Suprapubic skin (tissue), 4 donors: ENCODE measurements at regions not wholly inside any gene's neighbourhood (a gene's known extent, or its start where the extent isn't known, plus 50 kb on each side); places are given as distances from the start of the nearest gene placed in this dataset.
A peak's percentile ranks its signal among the peaks of the same experiment; 100 is the strongest.

Source experiments
- DNase-seq, 2 donors: peaks; one replicate each; pipeline ENCODE4 v3.0.0-alpha.2; 2019; ENCODE audit warnings: low spot score in 2 of 2
- H3K27ac ChIP-seq: fragments of 200-600 bp; sonication (generic); one replicate; pipeline ENCODE4 v1.5.1; 2019
- H3K27me3 ChIP-seq: fragments of 200-600 bp; sonication (generic); one replicate; pipeline ENCODE4 v1.5.1; 2019
- H3K36me3 ChIP-seq: fragments of 200-600 bp; sonication (generic); one replicate; pipeline ENCODE4 v1.5.1; 2019
- H3K4me1 ChIP-seq: fragments of 200-600 bp; sonication (generic); one replicate; pipeline ENCODE4 v1.5.1; 2019
- H3K4me3 ChIP-seq: fragments of 200-600 bp; sonication (generic); one replicate; pipeline ENCODE4 v1.5.1; 2019; ENCODE audit warnings: mild to moderate bottlenecking
- H3K9me3 ChIP-seq: fragments of 200-600 bp; sonication (generic); one replicate; pipeline ENCODE4 v1.5.1; 2019
- CTCF ChIP-seq, 2 donors: fragments of 200-600 bp in 1 of 2; fragments of 450-650 bp in 1 of 2; sonication (generic) in 1 of 2; IDR thresholded peaks; one replicate each; pipeline ENCODE4 v1.5.1; 2016 to 2019; ENCODE audit warnings: antibody characterized with exemption in 2 of 2, mild to moderate bottlenecking in 1 of 2, moderate library complexity in 1 of 2
- EP300 ChIP-seq: sonication (generic); formaldehyde crosslinking; IDR thresholded peaks from one replicate; pipeline ENCODE4 v1.6.1; 2017; ENCODE audit warnings: antibody characterized with exemption
- POLR2A ChIP-seq, 2 donors: fragments of 450-650 bp; IDR thresholded peaks; one replicate each; pipeline ENCODE4 v1.6.1; 2017; ENCODE audit warnings: antibody characterized with exemption in 2 of 2, mild to moderate bottlenecking in 2 of 2, moderate library complexity in 2 of 2
- POLR2AphosphoS5 ChIP-seq, 3 donors: sonication (generic); formaldehyde crosslinking; IDR thresholded peaks; one replicate each; pipeline ENCODE4 v1.6.1; 2017; ENCODE audit warnings: antibody characterized with exemption in 3 of 3
- WGBS: methylation state at CpG from one replicate; pipeline ENCODE4 v1.1.5; 2018; 5-methylcytosine and 5-hydroxymethylcytosine counted together

DNA sequence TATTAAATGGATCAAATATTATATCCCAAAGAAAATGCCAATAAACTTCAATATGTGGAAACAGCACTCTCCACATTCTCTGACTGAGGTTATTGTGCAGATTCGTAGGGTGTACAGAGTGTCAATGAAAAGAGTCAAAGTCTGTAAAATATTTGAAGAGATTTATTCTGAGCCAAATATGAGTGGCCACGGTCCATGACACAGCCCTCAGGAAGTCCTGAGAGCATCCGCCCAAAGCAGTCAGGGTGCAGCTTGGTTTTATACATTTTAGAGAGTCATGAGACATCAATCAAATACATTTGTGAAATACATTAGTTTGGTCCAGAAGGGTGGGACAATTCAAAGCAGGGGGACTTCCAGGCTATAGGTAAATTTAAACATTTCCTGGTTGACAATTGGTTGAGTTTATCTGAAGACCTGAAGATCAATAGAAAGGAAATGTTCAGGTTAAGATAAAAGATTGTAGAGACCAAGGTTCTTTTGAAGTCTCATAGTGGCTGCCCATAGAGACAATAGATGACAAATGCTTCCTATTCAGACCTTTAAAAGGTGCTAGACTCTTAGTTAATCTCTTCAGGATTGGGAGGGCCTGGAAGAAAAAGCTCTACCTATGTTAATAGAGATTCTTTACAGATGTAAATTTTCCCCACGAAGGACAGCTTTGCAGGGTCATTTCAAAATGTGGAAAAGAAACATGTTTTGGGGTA, 569.5 kb downstream of the MATN1 start:
- no peak overlapping the region for H3K27ac ChIP-seq
- no peaks in the 10 kb centered on the region for H3K4me1 ChIP-seq
- no peak for TF ChIP-seq POLR2AphosphoS5 (IDR thresholded peaks at IDR 0.05)
- TF ChIP-seq CTCF (IDR thresholded peaks at IDR 0.05), result no peak
- TF ChIP-seq POLR2A (IDR thresholded peaks at IDR 0.05), result no peak
- TF ChIP-seq EP300, result no peak
- H3K36me3 ChIP-seq, result no peaks in the 10 kb centered on the region
- WGBS, result 62% methylated on average over 4 of the region's 4 CpGs
- no peaks in the 10 kb centered on the region for H3K27me3 ChIP-seq
- H3K4me3 ChIP-seq, result no peak overlapping the region
- no peaks in the 10 kb centered on the region for H3K9me3 ChIP-seq
- DNase-seq, result no peak

GRCh38 chr1:30151826-30152225, 571.6 kb downstream of the MATN1 start:
- no peaks in the 10 kb centered on the region for H3K36me3 ChIP-seq
- 100% methylated on average over 1 of the region's 1 CpG for WGBS
- H3K9me3 ChIP-seq, result no peaks in the 10 kb centered on the region
- H3K27me3 ChIP-seq, result peaks cover 3% of the 10 kb centered on the region
- no peak overlapping the region for H3K4me3 ChIP-seq
- TF ChIP-seq EP300 (no peak), POLR2A (IDR thresholded peaks at IDR 0.05) (no peak), POLR2AphosphoS5 (IDR thresholded peaks at IDR 0.05) (no peak), CTCF (IDR thresholded peaks at IDR 0.05) (no peak)
- no peak overlapping the region for H3K27ac ChIP-seq
- no peaks in the 10 kb centered on the region for H3K4me1 ChIP-seq
- DNase-seq, result peak in 1 of 2 donors; percentile 31

GRCh38 chr1:30151119-30151518, 572.3 kb downstream of the MATN1 start:
- no peak overlapping the region for H3K4me3 ChIP-seq
- 89% methylated on average over 4 of the region's 4 CpGs for WGBS
- H3K9me3 ChIP-seq, result no peaks in the 10 kb centered on the region
- no peak for DNase-seq
- TF ChIP-seq CTCF (IDR thresholded peaks at IDR 0.05), result no peak
- no peak for TF ChIP-seq EP300
- TF ChIP-seq POLR2AphosphoS5 (IDR thresholded peaks at IDR 0.05), result no peak
- no peak for TF ChIP-seq POLR2A (IDR thresholded peaks at IDR 0.05)
- H3K4me1 ChIP-seq, result no peaks in the 10 kb centered on the region
- H3K27ac ChIP-seq, result no peak overlapping the region
- H3K36me3 ChIP-seq, result no peaks in the 10 kb centered on the region
- H3K27me3 ChIP-seq, result peaks cover 6% of the 10 kb centered on the region

DNA sequence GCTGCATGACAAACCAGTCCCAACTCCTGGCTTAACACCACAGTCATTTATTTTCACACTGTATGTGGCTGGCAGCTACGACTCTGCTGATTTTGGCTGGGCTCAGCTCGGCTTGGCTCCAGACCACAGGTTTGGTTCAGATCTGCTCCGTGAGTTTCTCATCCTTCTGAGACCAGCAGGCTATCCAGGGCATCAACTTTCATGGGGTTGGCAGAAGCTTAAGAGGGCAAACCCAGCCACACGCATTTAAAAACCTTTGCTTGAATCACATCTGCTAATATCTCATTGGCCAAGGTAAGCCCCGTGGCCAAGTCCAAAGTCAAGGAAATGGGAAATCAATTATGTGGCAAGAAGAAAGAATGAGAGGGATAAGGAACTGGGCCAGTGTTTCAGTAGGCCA, 574.2 kb downstream of the MATN1 start:
- peak in 1 of 2 donors; percentile 11 for DNase-seq
- H3K4me3 ChIP-seq, result no peak overlapping the region
- no peaks in the 10 kb centered on the region for H3K4me1 ChIP-seq
- no peaks in the 10 kb centered on the region for H3K9me3 ChIP-seq
- H3K27ac ChIP-seq, result no peak overlapping the region
- TF ChIP-seq POLR2AphosphoS5 (IDR thresholded peaks at IDR 0.05) (no peak), EP300 (no peak), POLR2A (IDR thresholded peaks at IDR 0.05) (no peak), CTCF (IDR thresholded peaks at IDR 0.05) (no peak)
- 77% methylated on average over 5 of the region's 5 CpGs for WGBS
- H3K36me3 ChIP-seq, result no peaks in the 10 kb centered on the region
- peaks cover 21% of the 10 kb centered on the region for H3K27me3 ChIP-seq

- no peaks in the 10 kb centered on the region for H3K9me3 ChIP-seq
- no peak overlapping the region for H3K27ac ChIP-seq
- no peaks in the 10 kb centered on the region for H3K4me1 ChIP-seq
- TF ChIP-seq POLR2A (IDR thresholded peaks at IDR 0.05), result no peak
- TF ChIP-seq POLR2AphosphoS5 (IDR thresholded peaks at IDR 0.05), result no peak
- TF ChIP-seq EP300, result no peak
- TF ChIP-seq CTCF (IDR thresholded peaks at IDR 0.05), result no peak
- no peaks in the 10 kb centered on the region for H3K36me3 ChIP-seq
- WGBS, result 58% methylated on average over 2 of the region's 2 CpGs
- peaks cover 22% of the 10 kb centered on the region for H3K27me3 ChIP-seq
- peak in 1 of 2 donors; percentile 60 for DNase-seq
- H3K4me3 ChIP-seq, result no peak overlapping the region
Observed at GRCh38 chr1:30148676-30149075, 574.7 kb downstream of the MATN1 start.
